KG1 (cell line): ENCODE measurements at regions not wholly inside any gene's neighbourhood (a gene's known extent, or its start where the extent isn't known, plus 50 kb on each side); places are given as distances from the start of the nearest gene placed in this dataset.
"Not testable (repeated sequence)": the region's sequence is repeated elsewhere in the genome, so short reads cannot be mapped to it uniquely, and the experiment has no call there.

ENCODE experiments used
- DNase-seq: peaks from one replicate; lab custom pipeline; 2025; lab: John Stamatoyannopoulos, UW

DNA sequence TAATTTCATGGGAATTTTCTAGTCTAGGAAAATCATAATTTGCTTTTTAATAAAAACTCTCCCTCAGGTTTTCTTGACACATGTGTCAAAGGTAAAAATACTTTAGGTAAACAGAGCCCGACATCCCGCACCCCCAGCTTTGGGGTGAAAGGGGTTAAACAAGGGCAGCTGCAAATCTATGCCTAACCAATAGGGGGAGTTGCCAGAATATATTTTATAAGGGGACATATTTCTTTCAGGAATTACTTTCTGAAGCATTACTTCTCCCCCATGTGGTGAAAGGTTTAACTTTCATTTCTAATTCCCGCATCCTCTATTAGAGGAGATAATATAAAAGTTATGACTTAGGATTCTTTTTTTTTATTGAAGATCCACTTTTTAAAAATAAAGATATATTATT is 53.9 kb upstream of the HEPH start:
- DNase-seq: peak; percentile 21

DNA sequence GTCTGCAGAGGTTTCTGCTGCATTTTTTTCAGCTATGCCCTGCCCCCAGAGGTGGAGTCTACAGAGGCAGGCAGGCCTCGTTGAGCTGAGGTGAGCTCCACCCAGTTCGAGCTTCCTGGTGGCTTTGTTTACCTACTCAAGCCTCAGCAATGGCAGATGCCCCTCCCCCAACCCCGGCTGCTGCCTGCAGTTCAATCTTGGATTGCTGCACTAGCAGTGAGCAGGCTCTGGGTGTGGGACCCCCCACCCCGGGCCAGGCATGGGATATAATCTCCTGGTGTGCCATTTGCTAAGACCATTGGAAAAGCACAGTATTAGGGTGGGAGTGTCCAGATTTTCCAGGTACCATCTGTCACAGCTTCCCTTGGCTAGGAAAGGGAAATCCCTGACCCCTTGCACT is 56.2 kb upstream of the HEPH start:
- DNase-seq: not testable (repeated sequence)

DNA sequence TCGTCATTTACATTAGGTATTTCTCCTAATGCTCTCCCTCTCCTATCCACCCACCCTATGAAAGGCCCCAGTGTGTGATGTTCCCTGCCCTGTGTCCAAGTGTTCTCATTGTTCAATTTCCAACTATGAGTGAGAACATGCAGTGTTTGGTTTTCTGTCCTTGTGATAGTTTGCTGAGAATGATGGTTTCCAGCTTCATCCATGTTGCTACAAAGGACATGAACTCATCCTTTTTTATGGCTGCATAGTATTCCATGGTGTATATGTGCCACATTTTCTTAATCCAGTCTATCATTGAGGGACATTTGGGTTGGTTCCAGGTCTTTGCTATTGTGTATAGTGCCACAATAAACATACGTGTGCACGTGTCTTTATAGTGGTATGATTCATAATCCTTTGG is 61.6 kb upstream of the HEPH start:
- not testable (repeated sequence) for DNase-seq

DNA sequence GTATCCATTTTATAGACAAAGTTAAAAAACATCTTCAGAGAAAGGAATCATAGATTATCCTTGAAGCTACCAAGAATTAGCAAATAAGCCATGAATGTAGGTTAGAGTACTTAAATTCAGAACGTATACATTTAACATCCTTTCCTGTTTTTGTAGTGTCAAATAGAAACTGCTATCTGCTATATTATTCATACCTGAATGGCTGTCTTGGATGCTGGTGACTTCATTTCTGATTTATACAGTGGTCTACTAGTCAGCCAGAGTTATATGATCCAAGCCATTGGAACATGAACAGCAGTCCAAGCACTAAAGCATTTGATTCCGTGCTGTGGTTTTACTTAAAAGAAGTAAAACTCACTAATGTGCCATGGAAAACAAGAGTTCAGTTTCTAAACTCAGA is 58.3 kb upstream of the VSIG4 start:
- DNase-seq: no peak

DNA sequence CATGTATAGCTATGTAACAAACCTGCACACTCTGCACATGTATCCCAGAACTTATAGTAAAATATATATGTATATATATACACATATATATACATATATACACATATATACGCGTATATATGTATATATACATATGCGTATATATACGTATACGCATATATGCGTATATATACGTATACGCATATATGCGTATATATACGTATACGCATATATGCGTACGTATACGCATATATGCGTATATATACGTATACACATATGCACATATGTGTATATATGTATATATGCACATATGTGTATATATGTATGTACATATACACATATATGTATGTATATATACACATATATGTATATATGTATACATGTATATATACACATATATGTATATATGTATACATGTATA is 57.1 kb upstream of the VSIG4 start:
- not testable (repeated sequence) for DNase-seq

DNA sequence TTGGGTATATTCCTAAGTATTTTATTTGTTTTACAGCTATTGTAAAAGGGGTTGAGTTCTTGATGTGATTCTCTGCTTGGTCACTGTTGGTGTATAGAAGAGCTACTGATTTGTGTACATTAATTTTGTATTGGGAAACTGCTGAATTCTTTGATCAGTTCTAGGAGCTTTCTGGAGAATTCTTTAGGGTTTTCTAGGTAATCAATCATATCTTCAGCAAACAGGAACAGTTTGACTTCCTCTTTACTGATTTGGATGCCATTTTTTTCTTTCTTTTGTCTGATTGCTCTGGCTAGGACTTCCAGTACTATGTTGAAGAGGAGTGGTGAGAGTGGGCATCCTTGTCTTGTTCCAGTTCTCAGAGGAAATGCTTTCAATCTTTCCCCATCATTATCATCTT is 50.1 kb upstream of the VSIG4 start:
- DNase-seq: not testable (repeated sequence)
